ENCODE measurements at regions not wholly inside any gene's neighbourhood (a gene's known extent, or its start where the extent isn't known, plus 50 kb on each side); places are given as distances from the start of the nearest gene placed in this dataset.

DNA sequence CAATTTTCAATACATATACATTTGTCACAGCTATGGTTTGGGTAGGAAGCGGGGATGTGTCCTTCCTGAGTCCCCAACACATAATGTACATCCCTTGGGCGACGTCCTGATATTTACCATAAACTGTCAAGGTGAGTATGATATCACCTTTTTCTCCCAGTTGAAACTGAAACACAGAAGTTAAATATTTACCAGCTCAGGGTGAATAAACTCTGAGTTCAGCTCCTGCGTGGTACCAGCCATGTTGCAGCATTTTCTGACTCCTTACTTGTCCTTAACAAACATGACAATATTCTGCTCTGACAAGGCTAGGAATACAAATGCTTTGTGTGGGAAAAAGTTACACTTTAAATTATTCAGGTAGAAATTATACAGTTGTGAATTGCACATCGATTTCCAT, 294.2 kb downstream of the TEX29 start:
- DNase-seq (ENCODE audit: low spot score): no peak
- H3K4me1 Mint-ChIP-seq: peaks cover 2% of the 10 kb centered on the region
- ATAC-seq: no peak
- no peak overlapping the region for H3K27ac Mint-ChIP-seq
- no peak overlapping the region for H3K4me3 Mint-ChIP-seq
- H3K36me3 Mint-ChIP-seq: no peaks in the 10 kb centered on the region
- ChIA-PET POLR2A (no interaction called here), CTCF (no interaction called here)
- TF ChIP-seq NR3C1 (CRISPR knock-in tag; conservative IDR thresholded peaks at IDR 0.05; ENCODE audit: low read depth): no peak
- H3K9me3 Mint-ChIP-seq: no peaks in the 10 kb centered on the region
- no peaks in the 10 kb centered on the region for H3K27me3 Mint-ChIP-seq (ENCODE audit: low read depth)

DNA sequence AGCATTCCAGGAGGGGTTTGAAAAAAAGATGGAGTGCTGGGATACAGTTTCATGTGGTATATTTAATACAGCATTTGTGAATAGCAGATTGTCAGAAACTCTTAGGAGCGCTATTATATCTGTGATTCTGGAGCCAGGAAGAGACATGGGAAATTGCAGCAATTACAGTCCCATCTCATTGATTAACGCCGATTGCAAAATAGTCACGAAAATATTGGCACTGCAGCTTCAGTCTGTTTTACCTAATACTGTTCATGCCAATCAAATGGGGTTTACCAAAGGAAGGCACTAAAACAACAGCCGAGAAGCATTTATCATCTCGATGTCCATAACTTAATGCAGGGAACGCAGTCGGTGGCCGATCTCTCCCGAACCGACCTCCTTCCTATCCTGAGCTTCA, 295.8 kb downstream of the TEX29 start:
- ATAC-seq: no peak
- ChIA-PET CTCF (no interaction called here), POLR2A (no interaction called here)
- Mint-ChIP-seq H3K9me3 (no peaks in the 10 kb centered on the region), H3K27me3 (ENCODE audit: low read depth) (no peaks in the 10 kb centered on the region), H3K27ac (no peak overlapping the region), H3K4me1 (no peaks in the 10 kb centered on the region), H3K36me3 (no peaks in the 10 kb centered on the region), H3K4me3 (no peak overlapping the region)
- no peak for DNase-seq (ENCODE audit: low spot score)
- TF ChIP-seq ZNF121 (CRISPR knock-in tag; IDR thresholded peaks at IDR 0.05) (no peak), ZNF671 (CRISPR knock-in tag; IDR thresholded peaks at IDR 0.05) (no peak)
- TF ChIP-seq, protein P1, sequence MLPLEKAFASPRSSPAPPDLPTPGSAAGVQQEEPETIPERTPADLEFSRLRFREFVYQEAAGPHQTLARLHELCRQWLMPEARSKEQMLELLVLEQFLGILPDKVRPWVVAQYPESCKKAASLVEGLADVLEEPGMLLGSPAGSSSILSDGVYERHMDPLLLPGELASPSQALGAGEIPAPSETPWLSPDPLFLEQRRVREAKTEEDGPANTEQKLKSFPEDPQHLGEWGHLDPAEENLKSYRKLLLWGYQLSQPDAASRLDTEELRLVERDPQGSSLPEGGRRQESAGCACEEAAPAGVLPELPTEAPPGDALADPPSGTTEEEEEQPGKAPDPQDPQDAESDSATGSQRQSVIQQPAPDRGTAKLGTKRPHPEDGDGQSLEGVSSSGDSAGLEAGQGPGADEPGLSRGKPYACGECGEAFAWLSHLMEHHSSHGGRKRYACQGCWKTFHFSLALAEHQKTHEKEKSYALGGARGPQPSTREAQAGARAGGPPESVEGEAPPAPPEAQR (CRISPR knock-in tag; IDR thresholded peaks at IDR 0.05): no peak

DNA sequence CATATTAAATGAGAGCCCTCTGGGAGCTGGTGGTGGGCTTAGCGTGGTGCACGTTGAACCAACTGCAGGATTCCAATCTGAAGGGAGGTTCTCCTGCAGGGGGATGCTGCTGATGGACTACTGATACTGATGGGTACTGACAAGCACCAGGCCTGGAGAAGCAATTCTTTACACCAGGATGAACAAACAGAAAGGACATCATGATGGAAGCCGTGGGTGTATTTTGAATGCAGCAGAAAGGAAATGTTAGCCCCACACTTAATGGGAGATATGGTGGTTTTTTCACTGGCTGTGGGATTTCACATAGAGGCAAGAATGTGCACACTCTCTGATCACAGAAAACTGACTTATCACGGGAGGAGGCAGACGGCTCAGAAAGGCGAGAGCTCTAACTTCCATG, 299.7 kb downstream of the TEX29 start:
- Mint-ChIP-seq H3K36me3 (no peaks in the 10 kb centered on the region), H3K27ac (no peak overlapping the region), H3K4me3 (no peak overlapping the region), H3K4me1 (no peaks in the 10 kb centered on the region), H3K27me3 (ENCODE audit: low read depth) (no peaks in the 10 kb centered on the region), H3K9me3 (peaks cover 4% of the 10 kb centered on the region; the same call in 1 of the 2 replicates)
- ATAC-seq (no peak), DNase-seq (ENCODE audit: low spot score) (no peak)
- CTCF ChIA-PET: interaction anchor here (1.2 kb wide), 2 partner anchors 115 to 146 kb away, joined by 3 to 4 read pairs; no protein-coding TSS in a partner anchor
- TF ChIP-seq ZNF396 (CRISPR knock-in tag; IDR thresholded peaks at IDR 0.05; ENCODE audit: borderline replicate concordance) (no peak), NR1H2 (CRISPR knock-in tag; IDR thresholded peaks at IDR 0.05) (no peak), ETV6 (CRISPR knock-in tag; IDR thresholded peaks at IDR 0.05) (no peak), ZBTB21 (CRISPR knock-in tag; IDR thresholded peaks at IDR 0.05; ENCODE audit: borderline replicate concordance) (no peak), CREB1 (CRISPR knock-in tag; IDR thresholded peaks at IDR 0.05) (no peak), NR3C1 (CRISPR knock-in tag; conservative IDR thresholded peaks at IDR 0.05; ENCODE audit: low read depth) (no peak), GTF2I (CRISPR knock-in tag; conservative IDR thresholded peaks at IDR 0.05) (no peak), TEAD4 (CRISPR knock-in tag; IDR thresholded peaks at IDR 0.05) (no peak), ZNF219 (CRISPR knock-in tag; IDR thresholded peaks at IDR 0.05; ENCODE audit: borderline replicate concordance) (no peak)
- TF ChIP-seq, protein P2, sequence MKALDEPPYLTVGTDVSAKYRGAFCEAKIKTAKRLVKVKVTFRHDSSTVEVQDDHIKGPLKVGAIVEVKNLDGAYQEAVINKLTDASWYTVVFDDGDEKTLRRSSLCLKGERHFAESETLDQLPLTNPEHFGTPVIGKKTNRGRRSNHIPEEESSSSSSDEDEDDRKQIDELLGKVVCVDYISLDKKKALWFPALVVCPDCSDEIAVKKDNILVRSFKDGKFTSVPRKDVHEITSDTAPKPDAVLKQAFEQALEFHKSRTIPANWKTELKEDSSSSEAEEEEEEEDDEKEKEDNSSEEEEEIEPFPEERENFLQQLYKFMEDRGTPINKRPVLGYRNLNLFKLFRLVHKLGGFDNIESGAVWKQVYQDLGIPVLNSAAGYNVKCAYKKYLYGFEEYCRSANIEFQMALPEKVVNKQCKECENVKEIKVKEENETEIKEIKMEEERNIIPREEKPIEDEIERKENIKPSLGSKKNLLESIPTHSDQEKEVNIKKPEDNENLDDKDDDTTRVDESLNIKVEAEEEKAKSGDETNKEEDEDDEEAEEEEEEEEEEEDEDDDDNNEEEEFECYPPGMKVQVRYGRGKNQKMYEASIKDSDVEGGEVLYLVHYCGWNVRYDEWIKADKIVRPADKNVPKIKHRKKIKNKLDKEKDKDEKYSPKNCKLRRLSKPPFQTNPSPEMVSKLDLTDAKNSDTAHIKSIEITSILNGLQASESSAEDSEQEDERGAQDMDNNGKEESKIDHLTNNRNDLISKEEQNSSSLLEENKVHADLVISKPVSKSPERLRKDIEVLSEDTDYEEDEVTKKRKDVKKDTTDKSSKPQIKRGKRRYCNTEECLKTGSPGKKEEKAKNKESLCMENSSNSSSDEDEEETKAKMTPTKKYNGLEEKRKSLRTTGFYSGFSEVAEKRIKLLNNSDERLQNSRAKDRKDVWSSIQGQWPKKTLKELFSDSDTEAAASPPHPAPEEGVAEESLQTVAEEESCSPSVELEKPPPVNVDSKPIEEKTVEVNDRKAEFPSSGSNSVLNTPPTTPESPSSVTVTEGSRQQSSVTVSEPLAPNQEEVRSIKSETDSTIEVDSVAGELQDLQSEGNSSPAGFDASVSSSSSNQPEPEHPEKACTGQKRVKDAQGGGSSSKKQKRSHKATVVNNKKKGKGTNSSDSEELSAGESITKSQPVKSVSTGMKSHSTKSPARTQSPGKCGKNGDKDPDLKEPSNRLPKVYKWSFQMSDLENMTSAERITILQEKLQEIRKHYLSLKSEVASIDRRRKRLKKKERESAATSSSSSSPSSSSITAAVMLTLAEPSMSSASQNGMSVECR (CRISPR knock-in tag; IDR thresholded peaks at IDR 0.05; ENCODE audit: borderline replicate concordance): no peak
- TF ChIP-seq, protein P3, sequence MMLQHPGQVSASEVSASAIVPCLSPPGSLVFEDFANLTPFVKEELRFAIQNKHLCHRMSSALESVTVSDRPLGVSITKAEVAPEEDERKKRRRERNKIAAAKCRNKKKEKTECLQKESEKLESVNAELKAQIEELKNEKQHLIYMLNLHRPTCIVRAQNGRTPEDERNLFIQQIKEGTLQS (CRISPR knock-in tag; conservative IDR thresholded peaks at IDR 0.05): no peak
- TF ChIP-seq, protein P4, sequence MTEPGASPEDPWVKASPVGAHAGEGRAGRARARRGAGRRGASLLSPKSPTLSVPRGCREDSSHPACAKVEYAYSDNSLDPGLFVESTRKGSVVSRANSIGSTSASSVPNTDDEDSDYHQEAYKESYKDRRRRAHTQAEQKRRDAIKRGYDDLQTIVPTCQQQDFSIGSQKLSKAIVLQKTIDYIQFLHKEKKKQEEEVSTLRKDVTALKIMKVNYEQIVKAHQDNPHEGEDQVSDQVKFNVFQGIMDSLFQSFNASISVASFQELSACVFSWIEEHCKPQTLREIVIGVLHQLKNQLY (CRISPR knock-in tag; IDR thresholded peaks at IDR 0.05): no peak
- TF ChIP-seq, protein P5, sequence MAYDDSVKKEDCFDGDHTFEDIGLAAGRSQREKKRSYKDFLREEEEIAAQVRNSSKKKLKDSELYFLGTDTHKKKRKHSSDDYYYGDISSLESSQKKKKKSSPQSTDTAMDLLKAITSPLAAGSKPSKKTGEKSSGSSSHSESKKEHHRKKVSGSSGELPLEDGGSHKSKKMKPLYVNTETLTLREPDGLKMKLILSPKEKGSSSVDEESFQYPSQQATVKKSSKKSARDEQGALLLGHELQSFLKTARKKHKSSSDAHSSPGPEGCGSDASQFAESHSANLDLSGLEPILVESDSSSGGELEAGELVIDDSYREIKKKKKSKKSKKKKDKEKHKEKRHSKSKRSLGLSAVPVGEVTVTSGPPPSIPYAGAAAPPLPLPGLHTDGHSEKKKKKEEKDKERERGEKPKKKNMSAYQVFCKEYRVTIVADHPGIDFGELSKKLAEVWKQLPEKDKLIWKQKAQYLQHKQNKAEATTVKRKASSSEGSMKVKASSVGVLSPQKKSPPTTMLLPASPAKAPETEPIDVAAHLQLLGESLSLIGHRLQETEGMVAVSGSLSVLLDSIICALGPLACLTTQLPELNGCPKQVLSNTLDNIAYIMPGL (CRISPR knock-in tag; IDR thresholded peaks at IDR 0.05): no peak
- POLR2A ChIA-PET: no interaction called here

Measured in WTC11 (cell line).